ENCODE measurements at regions not wholly inside any gene's neighbourhood (a gene's known extent, or its start where the extent isn't known, plus 50 kb on each side); places are given as distances from the start of the nearest gene placed in this dataset.

DNA sequence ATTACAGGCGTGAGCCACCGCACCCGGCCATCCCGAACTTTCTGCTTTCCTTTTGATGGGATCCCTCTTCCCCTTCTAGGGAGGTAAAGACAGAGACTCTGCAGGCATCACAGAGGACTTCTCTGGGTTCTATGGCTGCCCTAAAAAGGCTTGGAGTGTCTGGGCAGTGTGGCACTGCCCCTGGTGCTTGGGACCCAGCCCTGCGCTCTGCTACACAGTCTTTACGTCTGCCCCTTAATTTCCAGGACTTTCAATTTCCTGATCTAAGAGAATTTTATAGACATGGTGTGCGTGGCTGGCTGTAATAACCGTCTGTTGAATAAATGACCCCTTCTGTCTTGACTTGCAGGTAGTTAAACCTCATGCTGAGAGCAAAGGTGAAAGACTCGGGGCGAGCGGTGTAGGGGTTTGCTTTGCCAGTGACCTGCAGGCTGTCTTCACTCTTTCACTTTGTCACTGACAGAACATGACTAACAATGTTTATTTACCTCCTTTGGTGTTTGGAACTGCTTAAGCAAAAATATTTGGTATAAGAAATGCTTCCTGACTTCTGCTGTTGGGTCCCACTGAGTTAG, 110.9 kb upstream of the MAP1LC3B2 start:
- TF ChIP-seq, protein P1, sequence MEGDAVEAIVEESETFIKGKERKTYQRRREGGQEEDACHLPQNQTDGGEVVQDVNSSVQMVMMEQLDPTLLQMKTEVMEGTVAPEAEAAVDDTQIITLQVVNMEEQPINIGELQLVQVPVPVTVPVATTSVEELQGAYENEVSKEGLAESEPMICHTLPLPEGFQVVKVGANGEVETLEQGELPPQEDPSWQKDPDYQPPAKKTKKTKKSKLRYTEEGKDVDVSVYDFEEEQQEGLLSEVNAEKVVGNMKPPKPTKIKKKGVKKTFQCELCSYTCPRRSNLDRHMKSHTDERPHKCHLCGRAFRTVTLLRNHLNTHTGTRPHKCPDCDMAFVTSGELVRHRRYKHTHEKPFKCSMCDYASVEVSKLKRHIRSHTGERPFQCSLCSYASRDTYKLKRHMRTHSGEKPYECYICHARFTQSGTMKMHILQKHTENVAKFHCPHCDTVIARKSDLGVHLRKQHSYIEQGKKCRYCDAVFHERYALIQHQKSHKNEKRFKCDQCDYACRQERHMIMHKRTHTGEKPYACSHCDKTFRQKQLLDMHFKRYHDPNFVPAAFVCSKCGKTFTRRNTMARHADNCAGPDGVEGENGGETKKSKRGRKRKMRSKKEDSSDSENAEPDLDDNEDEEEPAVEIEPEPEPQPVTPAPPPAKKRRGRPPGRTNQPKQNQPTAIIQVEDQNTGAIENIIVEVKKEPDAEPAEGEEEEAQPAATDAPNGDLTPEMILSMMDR (IDR thresholded peaks at IDR 0.05; ENCODE audit: poor library complexity), result peak; percentile 4
- TF ChIP-seq EZH2 (IDR thresholded peaks at IDR 0.05; ENCODE audit: borderline replicate concordance) (no peak), EZH2phosphoT487 (IDR thresholded peaks at IDR 0.05; ENCODE audit: low read depth, severe bottlenecking, unreplicated experiment) (no peak)

All from hepatocyte (in vitro differentiated cells).